Spleen (tissue), 7 donors: ENCODE measurements at regions not wholly inside any gene's neighbourhood (a gene's known extent, or its start where the extent isn't known, plus 50 kb on each side); places are given as distances from the start of the nearest gene placed in this dataset.

Experiments
- POLR2A ChIP-seq, 3 donors: fragments of 450-650 bp; IDR thresholded peaks; one replicate each; pipeline ENCODE4 v1.5.1; 2017; ENCODE audit warnings: antibody characterized with exemption in 3 of 3, mild to moderate bottlenecking in 1 of 3
- TF ChIP-seq, protein P1 (sequence below), 11 experiments: fragments of 200-600 bp in 7 of 11; fragments of 450-650 bp in 4 of 11; sonication (generic) in 4 of 11; IDR thresholded peaks in 8 of 11; conservative IDR thresholded peaks in 3 of 11; 1 replicate in 7 of 11; 2 replicates in 4 of 11; pipeline versions ENCODE4 v1.4.0 to v1.8.0; 2016 to 2021; ENCODE audit warnings: antibody characterized with exemption in 11 of 11, inconsistent platforms in 4 of 11, mild to moderate bottlenecking in 1 of 11
- donor health status: DM: no; HTN: no; CAD: no; lungs with moderate emphysema.
- donor health status: DM: no; HTN: no; CAD: no.
- donor health status: DM: no; HTN: no; CAD: no.

DNA sequence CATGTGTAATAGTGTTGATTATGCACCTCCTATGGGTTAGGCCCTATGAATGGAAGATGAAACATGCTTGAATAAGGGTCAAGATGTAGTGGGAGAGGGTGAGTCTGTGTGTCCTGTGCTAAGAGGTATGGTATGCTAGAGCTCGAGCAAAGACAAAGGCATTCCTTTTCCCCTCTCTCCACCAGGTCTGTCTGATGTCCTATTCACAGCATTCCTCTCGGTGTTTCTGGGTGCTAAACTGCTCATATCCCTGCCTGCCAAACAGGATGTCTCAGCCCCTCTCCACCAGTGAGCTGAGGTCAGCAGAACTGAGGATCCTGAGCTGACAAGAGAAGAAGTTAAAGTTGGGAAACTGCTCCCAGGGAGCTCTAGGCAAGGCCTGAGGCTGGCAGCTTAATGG, 344.9 kb downstream of the TSN start:
- TF ChIP-seq, protein P1, sequence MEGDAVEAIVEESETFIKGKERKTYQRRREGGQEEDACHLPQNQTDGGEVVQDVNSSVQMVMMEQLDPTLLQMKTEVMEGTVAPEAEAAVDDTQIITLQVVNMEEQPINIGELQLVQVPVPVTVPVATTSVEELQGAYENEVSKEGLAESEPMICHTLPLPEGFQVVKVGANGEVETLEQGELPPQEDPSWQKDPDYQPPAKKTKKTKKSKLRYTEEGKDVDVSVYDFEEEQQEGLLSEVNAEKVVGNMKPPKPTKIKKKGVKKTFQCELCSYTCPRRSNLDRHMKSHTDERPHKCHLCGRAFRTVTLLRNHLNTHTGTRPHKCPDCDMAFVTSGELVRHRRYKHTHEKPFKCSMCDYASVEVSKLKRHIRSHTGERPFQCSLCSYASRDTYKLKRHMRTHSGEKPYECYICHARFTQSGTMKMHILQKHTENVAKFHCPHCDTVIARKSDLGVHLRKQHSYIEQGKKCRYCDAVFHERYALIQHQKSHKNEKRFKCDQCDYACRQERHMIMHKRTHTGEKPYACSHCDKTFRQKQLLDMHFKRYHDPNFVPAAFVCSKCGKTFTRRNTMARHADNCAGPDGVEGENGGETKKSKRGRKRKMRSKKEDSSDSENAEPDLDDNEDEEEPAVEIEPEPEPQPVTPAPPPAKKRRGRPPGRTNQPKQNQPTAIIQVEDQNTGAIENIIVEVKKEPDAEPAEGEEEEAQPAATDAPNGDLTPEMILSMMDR (IDR thresholded peaks at IDR 0.05 in 8 of 11, conservative IDR thresholded peaks at IDR 0.05 in 3 of 11): no peak
- TF ChIP-seq POLR2A (IDR thresholded peaks at IDR 0.05): no peak
